Esophagus squamous epithelium (tissue), 4 donors: ENCODE measurements at regions not wholly inside any gene's neighbourhood (a gene's known extent, or its start where the extent isn't known, plus 50 kb on each side); places are given as distances from the start of the nearest gene placed in this dataset.

Experiments
- POLR2A ChIP-seq, 4 donors: fragments of 450-650 bp; IDR thresholded peaks; one replicate each; pipeline ENCODE4 v1.6.1; 2017; ENCODE audit warnings: antibody characterized with exemption in 4 of 4, mild to moderate bottlenecking in 4 of 4, moderate library complexity in 3 of 4
- TF ChIP-seq, protein P1 (sequence below), 6 experiments: fragments of 450-650 bp in 4 of 6; fragments of 200-600 bp in 2 of 6; sonication (generic) in 2 of 6; IDR thresholded peaks; one replicate each; pipeline ENCODE4 v1.5.1; 2016 to 2019; ENCODE audit warnings: antibody characterized with exemption in 6 of 6, mild to moderate bottlenecking in 4 of 6, moderate library complexity in 4 of 6

- TF ChIP-seq, protein P1, sequence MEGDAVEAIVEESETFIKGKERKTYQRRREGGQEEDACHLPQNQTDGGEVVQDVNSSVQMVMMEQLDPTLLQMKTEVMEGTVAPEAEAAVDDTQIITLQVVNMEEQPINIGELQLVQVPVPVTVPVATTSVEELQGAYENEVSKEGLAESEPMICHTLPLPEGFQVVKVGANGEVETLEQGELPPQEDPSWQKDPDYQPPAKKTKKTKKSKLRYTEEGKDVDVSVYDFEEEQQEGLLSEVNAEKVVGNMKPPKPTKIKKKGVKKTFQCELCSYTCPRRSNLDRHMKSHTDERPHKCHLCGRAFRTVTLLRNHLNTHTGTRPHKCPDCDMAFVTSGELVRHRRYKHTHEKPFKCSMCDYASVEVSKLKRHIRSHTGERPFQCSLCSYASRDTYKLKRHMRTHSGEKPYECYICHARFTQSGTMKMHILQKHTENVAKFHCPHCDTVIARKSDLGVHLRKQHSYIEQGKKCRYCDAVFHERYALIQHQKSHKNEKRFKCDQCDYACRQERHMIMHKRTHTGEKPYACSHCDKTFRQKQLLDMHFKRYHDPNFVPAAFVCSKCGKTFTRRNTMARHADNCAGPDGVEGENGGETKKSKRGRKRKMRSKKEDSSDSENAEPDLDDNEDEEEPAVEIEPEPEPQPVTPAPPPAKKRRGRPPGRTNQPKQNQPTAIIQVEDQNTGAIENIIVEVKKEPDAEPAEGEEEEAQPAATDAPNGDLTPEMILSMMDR (IDR thresholded peaks at IDR 0.05), result no peak
- TF ChIP-seq POLR2A (IDR thresholded peaks at IDR 0.05), result no peak
Observed at GRCh38 chr18:28284132-28284531, 107.2 kb upstream of the CDH2 start.
